HepG2 (cell line): ENCODE measurements at regions not wholly inside any gene's neighbourhood (a gene's known extent, or its start where the extent isn't known, plus 50 kb on each side); places are given as distances from the start of the nearest gene placed in this dataset.

Source experiments
- ATAC-seq: fragments of 200-7000 bp; cut with Tn5 transposase; 3 replicates; pipeline ENCODE4 v1.9.1; 2020; ENCODE audit warnings: mild to moderate bottlenecking, moderate library complexity
- BruUV-seq: library from RNA; stranded (reverse); fragments of 400-500 nt; replicated peaks from 2 replicates; lab custom pipeline; 2021; lab: Mats Ljungman, UMichigan
- CTCF ChIA-PET: fragments of 300-600 bp; formaldehyde crosslinking; extraction: SDS; loops from one replicate; lab custom pipeline; 2021; ENCODE audit warnings: low total read pairs, inconsistent platforms, low intra/inter-chr PET ratio; lab: Yijun Ruan, JAX
- POLR2A ChIA-PET: fragments of 350-600 bp; sonication (Branson Sonifier 250); formaldehyde crosslinking; loops from one replicate; lab custom pipeline; 2020; ENCODE audit warnings: antibody characterized with exemption, inconsistent platforms; lab: Yijun Ruan, JAX
- DNase-seq: peaks from one replicate; pipeline ENCODE4 v3.0.0-alpha.2; 2015; ENCODE audit warnings: low spot score
- FAIRE-seq: peaks from 3 replicates; lab custom pipeline; 2011; peaks lifted over from hg19 to GRCh38; lab: Jason Lieb, UNC
- H2AFZ ChIP-seq: one replicate; pipeline ENCODE4 v1.6.1; 2011; ENCODE audit warnings: low read length, inconsistent platforms
- H3K27ac ChIP-seq: fragments of 300-600 bp; 3 replicates; pipeline ENCODE4 v1.8.0; 2011; ENCODE audit warnings: mixed run types, mild to moderate bottlenecking, mixed read lengths, low read length, inconsistent platforms; ENCODE audit not compliant: insufficient read depth; ENCODE audit errors: extremely low read length
- H3K27me3 ChIP-seq, 2 experiments: fragments of 200-600 bp in 1 of 2; 2 replicates in 1 of 2; 3 replicates in 1 of 2; pipeline versions ENCODE4 v1.6.0 to v1.8.0; 2011; ENCODE audit warnings: low read length in 2 of 2, mild to moderate bottlenecking in 2 of 2, moderate library complexity in 2 of 2, inconsistent platforms in 1 of 2; ENCODE audit not compliant: insufficient read depth in 2 of 2, control insufficient read depth in 1 of 2
- H3K36me3 ChIP-seq, 2 experiments: fragments of 200-600 bp in 1 of 2; replicated peaks in 1 of 2; 2 replicates in 1 of 2; 3 replicates in 1 of 2; pipeline versions ENCODE4 v1.5.1 to v1.8.0; 2011; ENCODE audit warnings: low read length in 2 of 2, inconsistent platforms in 1 of 2; ENCODE audit not compliant: insufficient read depth in 2 of 2, control insufficient read depth in 1 of 2
- H3K4me1 ChIP-seq: 2 replicates; pipeline ENCODE4 v1.5.1; 2012; ENCODE audit warnings: low read length, inconsistent platforms; ENCODE audit not compliant: insufficient read depth
- H3K4me2 ChIP-seq: 2 replicates; pipeline ENCODE4 v1.6.0; 2011; ENCODE audit warnings: low read depth, low read length, inconsistent platforms
- H3K4me3 ChIP-seq, 3 experiments: fragments of 200-600 bp in 1 of 3; sonication (generic), shearing (Covaris generic) in 1 of 3; replicated peaks in 1 of 3; 2 replicates each; pipeline ENCODE4 v1.5.1; 2011 to 2016; ENCODE audit warnings: low read length in 3 of 3, inconsistent platforms in 2 of 3, low read depth in 2 of 3, mild to moderate bottlenecking in 2 of 3, control low read depth in 1 of 3, mixed read lengths in 1 of 3; ENCODE audit not compliant: insufficient read depth in 1 of 3
- H3K79me2 ChIP-seq: one replicate; pipeline ENCODE4 v1.6.1; 2011; ENCODE audit warnings: low read length, inconsistent platforms; ENCODE audit not compliant: insufficient read depth
- H3K9ac ChIP-seq: 2 replicates; pipeline ENCODE4 v1.6.0; 2011; ENCODE audit warnings: mild to moderate bottlenecking, low read depth, low read length, inconsistent platforms; ENCODE audit not compliant: insufficient read depth
- H3K9me3 ChIP-seq: 2 replicates; pipeline ENCODE4 v1.5.1; 2012; ENCODE audit warnings: mild to moderate bottlenecking, low read length
- H4K20me1 ChIP-seq: 2 replicates; pipeline ENCODE4 v1.6.0; 2011; ENCODE audit warnings: inconsistent platforms, mild to moderate bottlenecking, low read length, moderate library complexity; ENCODE audit not compliant: insufficient read depth
- CEBPB ChIP-seq: IDR thresholded peaks from 2 replicates; pipeline ENCODE4 v1.6.1; 2011; ENCODE audit warnings: low read depth, low read length, improper control_type of control experiment, borderline replicate concordance
- KLF11 ChIP-seq: IDR thresholded peaks from 2 replicates; pipeline ENCODE4 v1.6.1; 2016; ENCODE audit warnings: missing compliant biosample characterization
- MATR3 ChIP-seq: sonication (generic); formaldehyde crosslinking; IDR thresholded peaks from 2 replicates; pipeline ENCODE4 v1.4.0; 2020; ENCODE audit warnings: missing genetic modification reagents
- RBM22 ChIP-seq: fragments of 200-400 bp; formaldehyde crosslinking; optimal IDR thresholded peaks from 2 replicates; pipeline ENCODE3; 2017; ENCODE audit warnings: mild to moderate bottlenecking, low read length, moderate library complexity
- TEAD2 ChIP-seq: sonication (generic); formaldehyde crosslinking; IDR thresholded peaks from 2 replicates; pipeline ENCODE4 v1.9.0; 2021; ENCODE audit warnings: missing genetic modification reagents
- ZFY ChIP-seq: sonication (generic); formaldehyde crosslinking; IDR thresholded peaks from 2 replicates; pipeline ENCODE4 v1.4.0; 2020; ENCODE audit warnings: missing genetic modification reagents
- ZNF337 ChIP-seq: sonication (generic); formaldehyde crosslinking; IDR thresholded peaks from 2 replicates; pipeline ENCODE4 v1.5.1; 2020; ENCODE audit warnings: missing genetic modification reagents, low read depth, mild to moderate bottlenecking, borderline replicate concordance
- ZNF44 ChIP-seq: sonication (generic); formaldehyde crosslinking; IDR thresholded peaks from 2 replicates; pipeline ENCODE4 v1.5.1; 2020; ENCODE audit warnings: mild to moderate bottlenecking, missing genetic modification reagents
- ZNF784 ChIP-seq: sonication (generic); formaldehyde crosslinking; IDR thresholded peaks from 2 replicates; pipeline ENCODE4 v1.5.1; 2020; ENCODE audit warnings: missing genetic modification reagents, mild to moderate bottlenecking, borderline replicate concordance
- WGBS: methylation state at CpG from one replicate; pipeline ENCODE4 v1.1.6; 2017; ENCODE audit warnings: low lambda C conversion rate; 5-methylcytosine and 5-hydroxymethylcytosine counted together
- in situ Hi-C: cut with HindIII; loops from 2 replicates; pipeline ENCODE4 v1.10.0; 2017; ENCODE audit warnings: low pct_unique_long_range_greater_than_20kb; ENCODE audit not compliant: extremely low pct_ligation_motif_present
- intact Hi-C: fragments of 100-400 bp; cut with micrococcal nuclease; formaldehyde crosslinking; loops from one replicate; pipeline ENCODE4 v1.10.0; 2022; ENCODE audit not compliant: unreplicated experiment

- Histone ChIP-seq H3K27ac (no peak overlapping the region), H3K9ac (no peak overlapping the region), H2AFZ (no peak overlapping the region), H3K79me2 (no peaks in the 10 kb centered on the region), H3K4me1 (no peaks in the 10 kb centered on the region), H3K36me3 (no peaks in the 10 kb centered on the region), H3K4me2 (no peak overlapping the region), H3K4me3 (no peak overlapping the region), H3K9me3 (no peaks in the 10 kb centered on the region), H4K20me1 (no peaks in the 10 kb centered on the region), H3K27me3 (peaks cover 0 to 10% of the 10 kb centered on the region in 2 experiments; a peak in 2 of 5 replicates)
- POLR2A ChIA-PET: no interaction called here
- DNase-seq (no peak), FAIRE-seq (no peak), ATAC-seq (no peak)
- in situ Hi-C loops (no loop called here), intact Hi-C loops (no loop called here)
- WGBS: 0% methylated on average over 11 of the region's 14 CpGs
- CTCF ChIA-PET: no interaction called here
- BruUV-seq: no TSS peak
- no peak for TF ChIP-seq ZNF337 (CRISPR knock-in tag)
- no peak for TF ChIP-seq ZFY (CRISPR knock-in tag)
- no peak for TF ChIP-seq RBM22
- TF ChIP-seq TEAD2 (CRISPR knock-in tag): no peak
- TF ChIP-seq KLF11 (CRISPR knock-in tag): no peak
- TF ChIP-seq MATR3 (CRISPR knock-in tag): no peak
- TF ChIP-seq ZNF44 (CRISPR knock-in tag): no peak
- no peak for TF ChIP-seq CEBPB
- TF ChIP-seq ZNF784 (CRISPR knock-in tag): no peak
Measured at GRCh38 chr1:18007391-18008041, 100.1 kb upstream of the IGSF21 start.
